Inferior parietal cortex (tissue), 1 donor: ENCODE measurements at regions not wholly inside any gene's neighbourhood (a gene's known extent, or its start where the extent isn't known, plus 50 kb on each side); places are given as distances from the start of the nearest gene placed in this dataset.
"Not testable (repeated sequence)": the region's sequence is repeated elsewhere in the genome, so short reads cannot be mapped to it uniquely, and the experiment has no call there.

ENCODE experiments used
- DNase-seq: peaks from one replicate; pipeline ENCODE4 v3.0.0-alpha.2; 2016; ENCODE audit errors: extremely low spot score

DNA sequence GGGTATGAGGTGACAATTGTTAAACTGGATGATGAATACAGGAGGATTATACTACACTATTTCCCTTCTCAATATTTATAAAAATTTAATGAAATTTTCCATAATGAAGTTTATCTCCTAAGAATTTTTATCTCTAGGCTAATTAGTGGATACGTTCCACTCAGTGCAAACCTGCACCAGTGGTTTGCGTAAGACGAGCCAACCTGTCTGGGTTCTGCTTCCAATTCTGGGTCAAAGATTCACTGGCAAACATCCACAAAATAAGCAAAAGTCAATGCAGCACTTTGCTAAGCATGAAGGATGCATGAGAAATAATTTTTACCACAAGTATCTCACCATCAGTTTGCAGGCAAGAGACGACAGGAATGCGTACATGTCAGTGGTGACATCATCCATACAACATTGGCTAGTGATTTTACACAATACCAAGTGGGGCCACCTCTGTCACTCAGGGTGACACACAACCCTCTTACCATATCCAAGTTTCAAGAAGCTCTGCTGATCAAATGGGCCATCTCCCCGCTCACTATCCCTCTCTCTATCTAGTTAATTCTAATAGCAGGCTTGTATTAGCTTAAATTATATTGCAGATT, 51.7 kb downstream of the FAM50B start:
- DNase-seq: no peak

GRCh38 chr6:3902871-3903648, 53.9 kb downstream of the FAM50B start:
- peak; percentile 53 for DNase-seq

- DNase-seq: no peak
Observed at GRCh38 chr6:3904518-3904917, 55.3 kb downstream of the FAM50B start.

GRCh38 chr6:3905945-3906845, 57.0 kb downstream of the FAM50B start:
- no peak for DNase-seq

GRCh38 chr6:3906846-3907151, 57.6 kb downstream of the FAM50B start:
- no peak for DNase-seq

GRCh38 chr6:3908223-3908622, 59.0 kb downstream of the FAM50B start:
- DNase-seq: no peak

DNA sequence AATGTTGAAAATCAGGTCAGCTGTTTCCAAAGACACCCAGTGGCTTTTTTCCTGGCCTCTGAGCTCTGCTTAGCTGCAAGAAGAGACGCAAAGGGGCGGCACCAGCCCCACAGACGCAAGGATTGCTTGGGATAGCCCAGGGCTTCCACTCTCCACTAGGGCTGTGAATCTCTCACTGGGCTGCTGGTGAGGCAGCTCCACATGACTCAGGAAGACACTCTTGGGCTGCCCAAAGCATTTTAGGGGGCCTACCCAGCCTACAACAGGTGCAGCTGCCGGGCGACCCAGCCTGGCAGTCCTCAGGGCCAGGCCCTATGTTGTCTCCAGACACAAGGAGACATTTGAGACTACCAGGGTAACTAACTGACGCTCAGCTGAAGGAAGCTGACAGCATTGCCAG, 59.8 kb downstream of the FAM50B start:
- no peak for DNase-seq

GRCh38 chr6:3910106-3910663, 61.0 kb downstream of the FAM50B start:
- DNase-seq: no peak

DNA sequence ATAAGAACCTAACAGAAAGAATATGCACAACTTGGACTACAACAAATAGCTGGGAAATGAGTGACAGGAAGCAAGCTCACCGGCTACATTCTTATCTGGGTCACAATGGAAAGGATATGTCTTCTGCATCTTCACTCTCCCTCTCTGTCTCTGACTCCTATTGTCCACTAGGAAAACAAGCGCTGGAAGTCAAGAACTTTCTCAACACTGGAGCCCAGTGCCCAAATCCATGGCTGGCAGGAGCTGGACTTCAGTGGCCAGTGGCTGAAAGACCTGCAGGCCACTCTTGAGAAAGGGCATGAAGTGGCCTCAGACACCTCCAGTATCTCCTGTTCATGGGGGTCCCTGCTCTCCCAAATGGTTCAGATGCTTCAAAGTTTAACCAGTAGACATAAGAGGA, 62.0 kb downstream of the FAM50B start:
- no peak for DNase-seq

DNA sequence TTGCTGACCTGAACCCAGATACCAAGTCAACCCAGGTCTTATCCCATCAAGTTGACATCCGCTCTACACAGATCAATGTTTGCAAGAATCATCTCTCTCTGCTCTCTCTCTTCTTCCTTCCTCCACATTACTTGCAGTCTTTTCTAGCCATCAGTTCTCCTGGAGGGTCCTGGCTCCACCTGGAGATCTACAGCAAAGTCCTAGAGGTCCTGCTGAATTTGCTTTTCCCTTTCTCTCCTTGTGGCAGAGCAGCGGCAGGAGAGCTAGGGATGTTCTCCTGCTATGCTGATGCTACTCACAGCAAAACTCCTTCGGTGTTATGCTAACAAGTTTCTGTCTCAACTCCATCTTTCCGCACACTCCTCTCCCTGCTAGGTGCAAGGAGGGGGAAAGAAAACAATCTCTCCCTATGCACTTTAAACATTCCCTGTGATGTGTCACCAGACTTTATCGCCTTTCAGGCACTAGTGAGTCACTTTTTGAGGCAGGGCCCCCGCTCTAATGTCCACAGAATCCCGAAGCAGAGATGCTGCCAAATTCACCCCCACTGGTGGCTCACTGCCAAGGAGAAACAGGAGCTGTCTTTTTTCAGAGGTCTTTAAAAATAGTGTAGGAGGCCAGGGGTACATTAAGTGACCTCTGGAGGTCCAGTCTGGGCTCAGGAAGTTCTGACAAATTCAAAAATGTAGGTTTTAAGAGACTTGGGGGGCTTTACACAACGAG, 62.6 kb downstream of the FAM50B start:
- DNase-seq: peak; percentile 62

GRCh38 chr6:3912361-3913076, 63.3 kb downstream of the FAM50B start:
- no peak for DNase-seq

DNA sequence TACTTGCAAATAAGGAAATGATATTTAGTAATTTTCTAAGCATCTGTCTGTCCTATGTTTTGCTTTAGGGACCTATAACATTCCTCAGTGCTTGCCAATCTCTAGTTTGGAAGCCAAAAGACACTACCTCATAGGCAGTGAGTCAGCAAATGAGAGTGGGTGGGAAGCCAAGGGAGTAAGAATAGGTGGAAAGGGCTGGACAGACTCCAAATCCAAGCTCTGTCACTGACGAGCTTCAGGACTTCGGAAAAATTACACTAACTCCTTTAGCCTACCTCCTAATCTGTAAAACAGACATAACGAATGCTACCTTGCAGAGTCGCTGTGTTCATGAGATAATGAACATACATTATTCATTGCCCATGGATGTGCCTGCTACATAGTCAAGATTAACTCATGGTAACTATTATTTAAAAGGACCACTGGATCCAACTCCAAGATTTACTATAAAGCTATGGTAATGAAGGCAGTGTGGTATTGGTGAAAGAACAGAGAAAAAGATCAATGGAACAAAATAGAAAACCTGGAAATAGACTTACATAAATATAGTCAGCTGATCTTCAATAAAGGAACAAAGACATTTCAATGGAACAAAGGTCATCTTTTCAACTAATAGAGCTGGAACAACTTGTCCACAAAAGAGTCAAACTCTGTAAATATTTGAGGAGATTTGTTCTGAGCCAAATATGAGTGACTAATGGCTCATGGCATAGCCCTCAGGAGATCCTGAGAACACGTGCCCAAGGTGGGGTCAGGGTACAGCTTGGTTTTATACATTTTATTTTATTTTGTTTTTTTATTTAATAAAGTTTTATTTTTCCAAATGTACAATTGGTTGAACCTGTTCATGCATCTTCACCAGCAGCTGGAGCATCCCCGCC, 64.1 kb downstream of the FAM50B start:
- peak; percentile 68 for DNase-seq

GRCh38 chr6:3913958-3914337, 64.8 kb downstream of the FAM50B start:
- DNase-seq: no peak

- no peak for DNase-seq
Observed at GRCh38 chr6:3915076-3915791, 66.1 kb downstream of the FAM50B start.

DNA sequence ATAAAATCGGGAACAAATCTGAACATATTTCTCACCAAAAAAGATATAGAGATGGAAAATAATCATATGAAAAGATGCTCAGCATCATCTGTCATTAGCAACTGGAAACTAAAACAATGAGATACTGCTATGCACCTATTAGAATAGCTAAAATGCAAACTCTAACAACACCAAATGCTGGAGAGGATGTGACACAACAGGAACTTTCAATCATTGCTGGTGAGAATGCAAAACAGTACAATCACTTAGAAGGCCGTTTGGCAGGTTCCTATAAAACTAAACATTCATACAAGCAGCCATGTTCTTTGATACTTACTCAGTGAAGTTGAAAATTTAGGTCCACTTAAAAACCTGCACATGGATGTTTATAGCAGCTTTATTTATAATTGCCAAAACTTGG, 67.0 kb downstream of the FAM50B start:
- DNase-seq: no peak

- not testable (repeated sequence) for DNase-seq
Observed at GRCh38 chr6:3916749-3917148, 67.6 kb downstream of the FAM50B start.

DNA sequence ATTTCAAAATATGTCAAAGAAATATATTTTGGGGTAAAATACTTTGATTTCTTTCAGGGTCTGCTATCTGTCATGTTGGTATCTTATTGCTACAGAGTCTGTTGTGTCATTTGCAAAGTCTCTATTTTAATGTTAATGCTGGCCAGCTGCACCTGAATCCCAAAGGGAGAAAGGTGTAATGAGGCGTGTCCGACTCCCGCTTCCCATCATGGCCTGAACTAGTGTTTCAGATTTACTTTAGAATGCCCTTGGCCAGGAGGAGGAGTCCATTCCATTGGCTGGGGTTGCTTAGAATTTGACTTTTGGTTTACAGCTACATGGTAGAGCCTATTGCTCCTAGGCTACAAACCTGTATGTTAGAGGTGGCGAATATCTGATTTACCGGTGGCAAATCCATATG, 69.3 kb downstream of the FAM50B start:
- DNase-seq: no peak

GRCh38 chr6:3919130-3919628, 70.0 kb downstream of the FAM50B start:
- DNase-seq: no peak

GRCh38 chr6:3919849-3920248, 70.7 kb downstream of the FAM50B start:
- DNase-seq: no peak
